DOHH2 (cell line): ENCODE measurements at regions not wholly inside any gene's neighbourhood (a gene's known extent, or its start where the extent isn't known, plus 50 kb on each side); places are given as distances from the start of the nearest gene placed in this dataset.

Experiments
- H3F3A ChIP-seq: fragments of 200-600 bp; sonication (generic), shearing (Covaris generic); 2 replicates; pipeline ENCODE4 v1.6.0; 2016; ENCODE audit warnings: antibody characterized with exemption, mild to moderate bottlenecking; ENCODE audit not compliant: control insufficient read depth, insufficient read depth
- H3K27ac ChIP-seq: fragments of 200-600 bp; sonication (generic); 2 replicates; pipeline ENCODE4 v1.5.1; 2014; ENCODE audit warnings: low read depth, mild to moderate bottlenecking, low read length, moderate library complexity
- H3K27me3 ChIP-seq: fragments of 200-600 bp; sonication (generic); 2 replicates; pipeline ENCODE4 v1.6.1; 2014; ENCODE audit warnings: mild to moderate bottlenecking, low read length, mixed read lengths; ENCODE audit not compliant: control insufficient read depth
- H3K36me3 ChIP-seq: fragments of 200-600 bp; sonication (generic); 2 replicates; pipeline ENCODE4 v1.6.1; 2014; ENCODE audit warnings: mild to moderate bottlenecking, low read length, moderate library complexity, mixed read lengths; ENCODE audit not compliant: control insufficient read depth
- H3K4me1 ChIP-seq: fragments of 200-600 bp; sonication (generic); 2 replicates; pipeline ENCODE4 v1.6.1; 2014; ENCODE audit warnings: mild to moderate bottlenecking, low read length, mixed read lengths; ENCODE audit not compliant: control insufficient read depth
- H3K4me2 ChIP-seq: fragments of 200-600 bp; sonication (generic); 2 replicates; pipeline ENCODE4 v1.6.0; 2014; ENCODE audit warnings: mild to moderate bottlenecking, low read length, moderate library complexity
- H3K4me3 ChIP-seq: fragments of 200-600 bp; sonication (generic); 2 replicates; pipeline ENCODE4 v1.5.1; 2014; ENCODE audit warnings: mild to moderate bottlenecking, low read length, mixed read lengths
- H3K79me2 ChIP-seq: fragments of 200-600 bp; sonication (generic); 2 replicates; pipeline ENCODE4 v1.6.1; 2014; ENCODE audit warnings: mild to moderate bottlenecking, low read length, mixed read lengths; ENCODE audit not compliant: control insufficient read depth
- H3K9me2 ChIP-seq: fragments of 200-600 bp; sonication (generic); replicated peaks from 2 replicates; pipeline ENCODE4 v1.6.1; 2014; ENCODE audit warnings: mild to moderate bottlenecking, low read length, mixed read lengths; ENCODE audit not compliant: control insufficient read depth
- H3K9me3 ChIP-seq: fragments of 200-600 bp; sonication (generic); 2 replicates; pipeline ENCODE4 v1.6.1; 2014; ENCODE audit warnings: antibody characterized with exemption, low read length, mixed read lengths; ENCODE audit not compliant: control insufficient read depth, insufficient read depth
- H4K20me1 ChIP-seq: fragments of 200-600 bp; sonication (generic); 2 replicates; pipeline ENCODE4 v1.6.0; 2014; ENCODE audit warnings: low read depth, mild to moderate bottlenecking, antibody characterized with exemption, low read length, moderate library complexity; ENCODE audit not compliant: control insufficient read depth, insufficient read depth
- CTCF ChIP-seq: fragments of 200-600 bp; sonication (generic); IDR thresholded peaks from one replicate; pipeline ENCODE4 v1.5.1; 2014; ENCODE audit warnings: antibody characterized with exemption, mild to moderate bottlenecking, low read depth, low read length; ENCODE audit not compliant: poor library complexity, severe bottlenecking
- EZH2phosphoT487 ChIP-seq: fragments of 200-600 bp; sonication (generic); IDR thresholded peaks from 2 replicates; pipeline ENCODE4 v1.6.1; 2017; ENCODE audit warnings: borderline replicate concordance, mild to moderate bottlenecking, antibody characterized with exemption, low read length, moderate library complexity, mixed read lengths

- Histone ChIP-seq H4K20me1 (no peaks in the 10 kb centered on the region), H3K27me3 (no peaks in the 10 kb centered on the region), H3K79me2 (no peaks in the 10 kb centered on the region), H3K4me2 (no peak overlapping the region), H3K9me3 (no peaks in the 10 kb centered on the region), H3K27ac (no peak overlapping the region), H3K4me1 (no peaks in the 10 kb centered on the region), H3K9me2 (no peaks in the 10 kb centered on the region), H3K36me3 (no peaks in the 10 kb centered on the region), H3F3A (no peaks in the 10 kb centered on the region), H3K4me3 (no peak overlapping the region)
- TF ChIP-seq EZH2phosphoT487 (no peak), CTCF (no peak)
These were observed 1246.5 kb downstream of the OTOL1 start for GRCh38 chr3:162743091-162743490.

- H3K27me3 ChIP-seq: no peaks in the 10 kb centered on the region
- no peaks in the 10 kb centered on the region for H3K4me1 ChIP-seq
- no peaks in the 10 kb centered on the region for H3K9me2 ChIP-seq
- no peaks in the 10 kb centered on the region for H3K36me3 ChIP-seq
- no peaks in the 10 kb centered on the region for H3K79me2 ChIP-seq
- TF ChIP-seq EZH2phosphoT487 (no peak), CTCF (no peak)
- H3K4me2 ChIP-seq: no peak overlapping the region
- no peaks in the 10 kb centered on the region; the same call in 1 of the 2 replicates for H3K9me3 ChIP-seq
- no peak overlapping the region for H3K27ac ChIP-seq
- no peak overlapping the region for H3K4me3 ChIP-seq
- H4K20me1 ChIP-seq: no peaks in the 10 kb centered on the region
- no peaks in the 10 kb centered on the region for H3F3A ChIP-seq
These were observed 1264.2 kb downstream of the OTOL1 start for GRCh38 chr3:162760789-162761188.

GRCh38 chr3:162764051-162764807 is 1267.6 kb downstream of the OTOL1 start:
- no peaks in the 10 kb centered on the region for H4K20me1 ChIP-seq
- H3K79me2 ChIP-seq: no peaks in the 10 kb centered on the region
- no peaks in the 10 kb centered on the region for H3K9me2 ChIP-seq
- TF ChIP-seq EZH2phosphoT487: no peak
- no peak for TF ChIP-seq CTCF
- no peak overlapping the region for H3K4me2 ChIP-seq
- H3K36me3 ChIP-seq: no peaks in the 10 kb centered on the region
- no peak overlapping the region for H3K4me3 ChIP-seq
- H3K27me3 ChIP-seq: no peaks in the 10 kb centered on the region
- H3K4me1 ChIP-seq: no peaks in the 10 kb centered on the region
- H3K27ac ChIP-seq: no peak overlapping the region
- H3F3A ChIP-seq: no peaks in the 10 kb centered on the region
- no peaks in the 10 kb centered on the region; the same call in 1 of the 2 replicates for H3K9me3 ChIP-seq
